Cardiac muscle cell (in vitro differentiated cells and primary cell): ENCODE measurements at regions not wholly inside any gene's neighbourhood (a gene's known extent, or its start where the extent isn't known, plus 50 kb on each side); places are given as distances from the start of the nearest gene placed in this dataset.

Experiments used
- DNase-seq, 2 donors: peaks; one replicate each; pipeline versions ENCODE4 v3.0.0 to v3.0.0-alpha.2; 2010 to 2017; ENCODE audit warnings: low read depth in 1 of 2, low spot score in 1 of 2
- H3K27ac ChIP-seq: fragments of 200-600 bp; sonication (generic); 2 replicates; pipeline ENCODE4 v1.5.1; 2016
- H3K27me3 ChIP-seq: fragments of 200-600 bp; sonication (generic); 2 replicates; pipeline ENCODE4 v1.6.0; 2016; ENCODE audit warnings: control low read depth
- H3K36me3 ChIP-seq: fragments of 200-600 bp; sonication (generic); 2 replicates; pipeline ENCODE4 v1.5.1; 2016; ENCODE audit warnings: control low read depth
- H3K4me1 ChIP-seq: fragments of 200-600 bp; sonication (generic); 2 replicates; pipeline ENCODE4 v1.8.1; 2017; ENCODE audit warnings: low read depth, mild to moderate bottlenecking, mixed run types
- H3K4me3 ChIP-seq: fragments of 200-600 bp; sonication (generic); 2 replicates; pipeline ENCODE4 v1.5.1; 2016; ENCODE audit warnings: mild to moderate bottlenecking
- H3K9me3 ChIP-seq: fragments of 200-600 bp; sonication (generic); 2 replicates; pipeline ENCODE4 v1.5.1; 2017; ENCODE audit warnings: low read depth, mild to moderate bottlenecking, control low read depth
- TF ChIP-seq, protein P1 (sequence below): IDR thresholded peaks from 2 replicates; pipeline ENCODE4 v1.5.1; 2012; ENCODE audit warnings: low read depth, mild to moderate bottlenecking, low read length

DNA sequence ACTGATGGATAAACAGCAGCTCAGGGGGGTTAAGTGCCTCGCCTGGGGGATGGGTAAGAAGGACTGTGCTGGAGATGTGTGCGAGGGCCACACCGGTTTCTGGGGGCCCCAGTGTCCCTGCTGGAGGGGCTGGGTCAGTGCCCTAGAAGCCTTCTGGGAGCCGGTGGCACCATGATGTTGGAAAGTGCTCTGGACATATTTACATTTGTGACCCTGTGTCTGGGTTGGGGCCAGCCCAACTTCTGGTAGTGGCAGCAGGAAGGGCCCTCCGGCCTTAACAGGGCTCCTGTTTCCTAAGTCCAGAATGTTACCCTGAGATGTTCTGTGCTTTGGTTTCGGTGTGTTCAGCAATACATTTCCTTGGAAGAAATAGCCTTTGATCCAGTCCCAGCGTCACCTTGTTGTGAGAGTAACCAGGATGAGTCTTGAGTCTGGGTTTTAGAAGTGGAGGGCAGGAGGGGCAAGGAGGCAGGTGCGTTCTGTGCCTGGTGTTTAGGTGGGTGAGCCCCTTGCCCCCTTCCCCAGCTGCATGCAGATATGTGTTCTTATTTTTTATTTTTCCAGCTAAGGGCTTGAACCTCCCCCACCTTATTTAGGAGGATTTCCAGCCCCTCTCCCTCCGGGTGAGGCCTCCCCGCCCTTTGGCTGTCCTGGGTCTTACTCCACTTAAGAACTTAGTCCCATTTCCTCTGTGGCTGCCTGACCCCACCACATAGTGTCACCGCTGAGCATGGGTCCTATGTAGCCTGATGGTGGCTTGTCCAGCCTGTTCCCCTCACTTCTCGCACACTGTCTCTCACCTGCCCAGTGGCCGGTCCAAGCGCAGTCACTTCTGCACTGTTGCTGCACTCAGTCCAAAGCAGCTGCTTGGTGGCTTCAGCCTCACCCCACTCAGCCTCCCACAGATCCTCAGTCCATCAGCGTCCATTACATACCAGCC is 132.7 kb upstream of the HS6ST1 start:
- Histone ChIP-seq H3K36me3 (no peaks in the 10 kb centered on the region), H3K4me1 (no peaks in the 10 kb centered on the region), H3K9me3 (no peaks in the 10 kb centered on the region), H3K4me3 (no peak overlapping the region), H3K27ac (no peak overlapping the region), H3K27me3 (no peaks in the 10 kb centered on the region)
- no peak for DNase-seq
- TF ChIP-seq, protein P1, sequence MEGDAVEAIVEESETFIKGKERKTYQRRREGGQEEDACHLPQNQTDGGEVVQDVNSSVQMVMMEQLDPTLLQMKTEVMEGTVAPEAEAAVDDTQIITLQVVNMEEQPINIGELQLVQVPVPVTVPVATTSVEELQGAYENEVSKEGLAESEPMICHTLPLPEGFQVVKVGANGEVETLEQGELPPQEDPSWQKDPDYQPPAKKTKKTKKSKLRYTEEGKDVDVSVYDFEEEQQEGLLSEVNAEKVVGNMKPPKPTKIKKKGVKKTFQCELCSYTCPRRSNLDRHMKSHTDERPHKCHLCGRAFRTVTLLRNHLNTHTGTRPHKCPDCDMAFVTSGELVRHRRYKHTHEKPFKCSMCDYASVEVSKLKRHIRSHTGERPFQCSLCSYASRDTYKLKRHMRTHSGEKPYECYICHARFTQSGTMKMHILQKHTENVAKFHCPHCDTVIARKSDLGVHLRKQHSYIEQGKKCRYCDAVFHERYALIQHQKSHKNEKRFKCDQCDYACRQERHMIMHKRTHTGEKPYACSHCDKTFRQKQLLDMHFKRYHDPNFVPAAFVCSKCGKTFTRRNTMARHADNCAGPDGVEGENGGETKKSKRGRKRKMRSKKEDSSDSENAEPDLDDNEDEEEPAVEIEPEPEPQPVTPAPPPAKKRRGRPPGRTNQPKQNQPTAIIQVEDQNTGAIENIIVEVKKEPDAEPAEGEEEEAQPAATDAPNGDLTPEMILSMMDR, result no peak

DNA sequence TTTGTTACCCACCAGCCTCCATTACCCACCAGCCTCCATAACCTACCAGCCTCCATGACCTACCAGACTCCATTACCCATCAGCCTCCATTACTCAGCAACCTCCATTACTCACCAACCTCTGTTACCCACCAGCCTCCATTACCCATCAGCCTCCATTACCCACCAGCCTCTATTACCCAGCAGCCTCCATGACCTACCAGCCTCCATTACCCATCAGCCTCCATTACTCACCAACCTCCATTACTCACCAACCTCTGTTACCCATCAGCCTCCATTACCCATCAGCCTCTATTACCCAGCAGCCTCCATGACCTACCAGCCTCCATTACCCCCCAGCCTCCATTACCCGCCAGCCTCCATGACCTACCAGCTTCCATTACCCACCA is 133.3 kb upstream of the HS6ST1 start:
- H3K4me1 ChIP-seq, result no peaks in the 10 kb centered on the region
- H3K27me3 ChIP-seq, result no peaks in the 10 kb centered on the region
- no peak overlapping the region for H3K4me3 ChIP-seq
- H3K27ac ChIP-seq, result no peak overlapping the region
- DNase-seq, result no peak
- TF ChIP-seq, protein P1, result no peak
- no peaks in the 10 kb centered on the region for H3K36me3 ChIP-seq
- H3K9me3 ChIP-seq, result no peaks in the 10 kb centered on the region

DNA sequence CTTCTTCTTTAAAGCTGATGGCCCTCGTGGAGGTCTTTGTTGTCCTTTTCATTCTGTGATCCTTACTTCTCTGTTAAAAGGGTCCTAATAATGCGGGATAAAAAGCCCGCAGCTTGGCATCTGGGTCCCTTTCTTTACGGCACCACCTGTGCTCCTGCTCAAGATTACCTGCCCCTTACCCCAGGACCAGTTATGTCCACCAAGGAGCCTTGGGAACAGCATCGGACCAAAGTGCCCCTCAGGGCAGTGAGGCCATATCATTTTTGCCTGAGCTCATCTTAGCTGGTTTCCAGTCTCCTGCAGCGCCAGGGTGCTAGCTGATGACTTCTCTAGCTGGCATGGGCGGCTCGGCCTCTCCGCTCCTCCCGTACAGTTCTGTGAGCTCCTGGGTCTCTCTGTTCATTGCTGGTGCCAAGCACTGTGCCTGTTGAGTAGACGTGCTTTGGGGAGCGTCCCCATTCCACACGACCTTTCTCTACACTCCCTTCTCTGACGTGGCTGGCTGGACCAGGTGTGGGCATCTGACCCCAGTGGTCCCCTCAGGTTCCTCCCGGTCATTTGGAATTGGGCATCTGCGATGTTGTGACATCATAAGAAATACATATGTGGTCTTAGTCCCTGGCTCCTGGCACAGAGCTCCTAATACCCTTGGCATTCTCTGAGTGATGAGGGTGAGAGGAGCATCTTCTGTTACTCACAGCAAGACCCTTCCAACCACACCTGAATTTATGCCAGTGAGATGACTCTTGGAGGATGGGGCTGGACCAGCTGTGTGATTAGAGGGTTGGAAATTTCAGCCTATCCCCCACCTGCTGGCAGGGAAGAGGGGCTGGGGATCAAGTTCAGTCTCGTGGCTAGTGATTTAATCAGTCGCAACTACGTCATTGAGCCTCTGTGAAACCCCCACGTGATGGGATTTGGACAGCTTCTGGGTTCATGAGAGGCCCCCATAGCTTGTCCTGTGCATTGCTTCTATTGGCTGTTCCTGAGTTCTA is 134.2 kb upstream of the HS6ST1 start:
- no peak for DNase-seq

DNA sequence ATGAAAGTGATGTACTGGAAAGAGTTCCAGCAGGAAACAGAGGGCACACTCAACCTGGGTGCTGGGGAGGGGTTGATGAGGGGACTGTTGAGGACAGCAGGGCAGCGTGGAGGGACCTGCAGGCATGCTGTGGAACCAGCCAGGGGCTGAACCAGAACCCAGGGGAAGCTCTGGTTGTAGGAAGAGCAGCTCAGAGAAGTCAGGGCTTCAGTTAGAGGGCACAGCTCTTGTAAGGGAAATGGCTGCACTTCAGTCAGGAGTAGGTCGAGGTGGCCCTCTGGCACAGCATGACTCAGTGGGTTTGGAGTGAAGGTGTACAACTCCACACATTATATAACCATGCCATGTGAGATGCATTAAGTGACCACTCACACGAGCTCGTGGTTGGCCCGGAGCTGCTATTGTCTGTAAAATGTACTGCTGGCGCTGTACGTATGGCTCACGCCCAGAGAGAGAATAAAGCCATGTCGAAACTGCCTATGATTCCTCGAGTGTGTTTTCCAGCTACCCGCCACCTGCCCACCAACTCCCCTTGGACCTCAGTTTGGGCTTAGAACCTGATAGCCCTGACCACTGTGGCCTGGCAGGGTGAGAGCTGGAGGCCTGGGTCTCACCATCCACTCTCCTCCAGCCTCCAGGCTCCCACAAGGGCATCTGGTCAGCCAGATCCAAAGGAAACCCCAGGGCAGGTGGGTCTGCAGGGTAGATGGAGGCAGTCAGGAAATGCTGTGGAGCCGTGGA is 136.5 kb upstream of the HS6ST1 start:
- H3K27ac ChIP-seq, result no peak overlapping the region
- TF ChIP-seq, protein P1, result no peak
- H3K36me3 ChIP-seq, result no peaks in the 10 kb centered on the region
- no peaks in the 10 kb centered on the region for H3K27me3 ChIP-seq
- no peak for DNase-seq
- H3K4me3 ChIP-seq, result no peak overlapping the region
- H3K4me1 ChIP-seq, result no peaks in the 10 kb centered on the region
- H3K9me3 ChIP-seq, result no peaks in the 10 kb centered on the region

More for the DNA sequence above, 134.2 kb upstream of the HS6ST1 start:
- TF ChIP-seq, protein P1, result no peak
- Histone ChIP-seq H3K27ac (no peak overlapping the region), H3K9me3 (no peaks in the 10 kb centered on the region), H3K4me1 (no peaks in the 10 kb centered on the region), H3K27me3 (no peaks in the 10 kb centered on the region), H3K36me3 (no peaks in the 10 kb centered on the region), H3K4me3 (no peak overlapping the region)

DNA sequence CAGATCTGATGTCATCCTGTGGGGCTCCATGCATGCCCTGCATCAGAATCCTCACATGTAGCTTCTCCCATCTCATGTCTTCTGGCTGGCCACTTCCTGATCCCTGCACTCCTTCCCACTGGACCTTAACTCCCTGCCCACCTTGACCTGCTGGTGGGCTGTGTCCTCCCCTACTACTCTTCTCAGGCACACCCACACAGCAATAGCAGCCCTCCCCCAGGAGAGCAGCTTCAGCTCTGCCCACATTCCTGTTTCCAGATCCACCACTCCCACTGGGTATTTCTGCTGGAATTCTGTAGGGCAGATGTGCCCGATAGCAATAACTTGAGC is 137.0 kb upstream of the HS6ST1 start:
- Histone ChIP-seq H3K9me3 (no peaks in the 10 kb centered on the region), H3K36me3 (no peaks in the 10 kb centered on the region), H3K4me3 (no peak overlapping the region), H3K27ac (no peak overlapping the region), H3K27me3 (no peaks in the 10 kb centered on the region), H3K4me1 (no peaks in the 10 kb centered on the region)
- TF ChIP-seq, protein P1, result no peak
- no peak for DNase-seq
